A673 (cell line): ENCODE measurements at regions not wholly inside any gene's neighbourhood (a gene's known extent, or its start where the extent isn't known, plus 50 kb on each side); places are given as distances from the start of the nearest gene placed in this dataset.

ENCODE experiments used
- BruUV-seq: library from RNA; stranded (reverse); fragments of 400-500 nt; replicated peaks from 2 replicates; lab custom pipeline; 2021; lab: Mats Ljungman, UMichigan
- CTCF ChIA-PET: fragments of 300-600 bp; sonication (Branson Sonifier 250); formaldehyde crosslinking; loops from one replicate; lab custom pipeline; 2022; ENCODE audit warnings: antibody characterized with exemption; lab: Charles Lee
- POLR2A ChIA-PET: fragments of 300-600 bp; sonication (Branson Sonifier 250); formaldehyde crosslinking; loops from one replicate; lab custom pipeline; 2022; ENCODE audit warnings: antibody characterized with exemption; ENCODE audit not compliant: low non-redundant PET; lab: Charles Lee
- DNase-seq: peaks from one replicate; pipeline ENCODE4 v3.0.0-alpha.2; 2015; ENCODE audit warnings: low spot score
- H3K27ac ChIP-seq: fragments of 200-600 bp; sonication (generic); 2 replicates; pipeline ENCODE4 v1.5.1; 2016; ENCODE audit warnings: mixed run types, low read depth, mild to moderate bottlenecking, mixed read lengths, antibody characterized with exemption, low read length; ENCODE audit not compliant: poor library complexity, severe bottlenecking
- H3K27me3 ChIP-seq: fragments of 200-600 bp; sonication (generic); replicated peaks from 2 replicates; pipeline ENCODE4 v1.6.1; 2017; ENCODE audit warnings: mixed run types, low read depth, mild to moderate bottlenecking, mixed read lengths, antibody characterized with exemption, low read length; ENCODE audit not compliant: insufficient read depth, poor library complexity
- H3K36me3 ChIP-seq: fragments of 200-600 bp; sonication (generic); 2 replicates; pipeline ENCODE4 v1.6.1; 2016; ENCODE audit warnings: mixed run types, mild to moderate bottlenecking, mixed read lengths, antibody characterized with exemption, low read length; ENCODE audit not compliant: insufficient read depth, poor library complexity, severe bottlenecking
- H3K4me1 ChIP-seq: fragments of 200-600 bp; sonication (generic); 2 replicates; pipeline ENCODE4 v1.6.1; 2017; ENCODE audit warnings: mixed run types, mild to moderate bottlenecking, mixed read lengths, antibody characterized with exemption, low read length; ENCODE audit not compliant: insufficient read depth, poor library complexity, severe bottlenecking
- H3K4me3 ChIP-seq: fragments of 200-600 bp; sonication (generic); 2 replicates; pipeline ENCODE4 v1.5.1; 2016; ENCODE audit warnings: low read depth, mixed run types, mild to moderate bottlenecking, mixed read lengths, low read length; ENCODE audit not compliant: poor library complexity, severe bottlenecking
- H3K9me3 ChIP-seq: fragments of 200-600 bp; sonication (generic); 2 replicates; pipeline ENCODE4 v1.6.1; 2016; ENCODE audit warnings: mixed run types, low read depth, mild to moderate bottlenecking, mixed read lengths, antibody characterized with exemption, low read length; ENCODE audit not compliant: poor library complexity, severe bottlenecking
- EZH2 ChIP-seq: fragments of 200-600 bp; sonication (generic); IDR thresholded peaks from 2 replicates; pipeline ENCODE4 v1.6.1; 2017; ENCODE audit warnings: borderline replicate concordance, low read depth, mild to moderate bottlenecking, mixed read lengths, antibody characterized with exemption, low read length; ENCODE audit not compliant: poor library complexity, severe bottlenecking
- intact Hi-C: fragments of 100-400 bp; cut with micrococcal nuclease; formaldehyde crosslinking; loops from one replicate; pipeline ENCODE4 v1.10.0; 2022; ENCODE audit not compliant: unreplicated experiment
- TF ChIP-seq, protein P1 (sequence below): fragments of 300-800, 200-600 bp; sonication (generic); conservative IDR thresholded peaks from 2 replicates; pipeline ENCODE4 v1.5.1; 2017; ENCODE audit warnings: low read depth, mild to moderate bottlenecking, antibody characterized with exemption, low read length, moderate library complexity, mixed read lengths

DNA sequence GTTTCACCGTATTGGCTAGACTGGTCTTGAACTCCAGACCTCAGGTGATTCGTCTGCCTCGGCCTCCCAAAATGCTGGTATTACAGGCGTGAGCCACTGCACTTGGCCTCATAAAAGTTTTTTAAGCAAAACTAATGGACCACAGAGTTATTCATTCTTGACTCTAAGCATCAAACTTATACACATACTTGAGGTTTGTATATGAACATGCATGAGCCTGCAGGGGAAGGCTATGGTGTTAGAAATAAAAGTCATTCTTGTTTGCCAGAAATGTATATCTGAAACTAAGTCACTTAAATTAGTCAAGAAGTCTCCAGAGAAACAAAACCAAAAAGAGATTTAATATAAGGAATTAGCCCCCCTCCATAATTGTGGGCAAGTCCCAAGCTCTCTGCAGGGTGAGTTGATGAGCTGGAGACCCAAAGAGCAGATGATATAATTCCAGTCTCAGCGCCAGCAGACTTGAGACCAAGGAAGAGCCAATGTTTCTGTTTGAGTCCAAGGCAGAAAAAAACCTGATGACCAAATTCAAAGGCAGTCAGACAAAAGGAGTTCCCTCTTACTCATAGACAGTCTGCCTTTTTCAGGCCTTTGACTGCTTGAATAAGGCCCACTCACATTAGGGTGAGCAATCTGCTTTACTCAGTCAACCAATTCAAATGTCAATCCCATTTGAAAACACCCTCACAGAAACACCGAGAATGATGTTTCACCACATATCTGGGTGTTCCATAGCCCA, 69.0 kb upstream of the DSG1 start:
- H3K36me3 ChIP-seq = no peaks in the 10 kb centered on the region
- CTCF ChIA-PET = no interaction called here
- BruUV-seq = no TSS peak
- no peaks in the 10 kb centered on the region for H3K27me3 ChIP-seq
- H3K4me3 ChIP-seq = no peak overlapping the region
- POLR2A ChIA-PET = no interaction called here
- no peak for TF ChIP-seq EZH2
- TF ChIP-seq, protein P1, sequence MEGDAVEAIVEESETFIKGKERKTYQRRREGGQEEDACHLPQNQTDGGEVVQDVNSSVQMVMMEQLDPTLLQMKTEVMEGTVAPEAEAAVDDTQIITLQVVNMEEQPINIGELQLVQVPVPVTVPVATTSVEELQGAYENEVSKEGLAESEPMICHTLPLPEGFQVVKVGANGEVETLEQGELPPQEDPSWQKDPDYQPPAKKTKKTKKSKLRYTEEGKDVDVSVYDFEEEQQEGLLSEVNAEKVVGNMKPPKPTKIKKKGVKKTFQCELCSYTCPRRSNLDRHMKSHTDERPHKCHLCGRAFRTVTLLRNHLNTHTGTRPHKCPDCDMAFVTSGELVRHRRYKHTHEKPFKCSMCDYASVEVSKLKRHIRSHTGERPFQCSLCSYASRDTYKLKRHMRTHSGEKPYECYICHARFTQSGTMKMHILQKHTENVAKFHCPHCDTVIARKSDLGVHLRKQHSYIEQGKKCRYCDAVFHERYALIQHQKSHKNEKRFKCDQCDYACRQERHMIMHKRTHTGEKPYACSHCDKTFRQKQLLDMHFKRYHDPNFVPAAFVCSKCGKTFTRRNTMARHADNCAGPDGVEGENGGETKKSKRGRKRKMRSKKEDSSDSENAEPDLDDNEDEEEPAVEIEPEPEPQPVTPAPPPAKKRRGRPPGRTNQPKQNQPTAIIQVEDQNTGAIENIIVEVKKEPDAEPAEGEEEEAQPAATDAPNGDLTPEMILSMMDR = no peak
- intact Hi-C loops = no loop called here
- no peaks in the 10 kb centered on the region for H3K4me1 ChIP-seq
- no peak overlapping the region for H3K27ac ChIP-seq
- no peaks in the 10 kb centered on the region for H3K9me3 ChIP-seq
- no peak for DNase-seq

DNA sequence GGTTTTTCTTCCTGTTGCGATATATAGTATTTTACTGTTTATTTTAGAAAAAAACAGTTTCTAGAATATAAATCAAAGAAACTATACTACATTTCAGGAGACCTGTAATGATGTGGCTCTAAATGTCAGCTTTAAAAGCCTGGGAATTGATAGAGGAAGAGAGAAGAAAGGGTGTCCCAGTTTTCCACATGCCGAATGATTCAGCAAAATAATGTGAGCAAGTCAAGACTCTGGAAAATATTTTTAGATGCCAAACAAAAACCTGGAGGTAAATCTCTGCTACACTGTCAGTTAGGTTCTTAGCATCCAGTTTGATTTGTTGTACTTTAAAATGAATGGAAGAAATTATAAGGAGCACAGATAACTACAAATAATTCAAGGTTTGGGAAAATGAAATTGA, 67.1 kb upstream of the DSG1 start:
- Histone ChIP-seq H3K27ac (no peak overlapping the region), H3K36me3 (no peaks in the 10 kb centered on the region), H3K27me3 (no peaks in the 10 kb centered on the region), H3K9me3 (no peaks in the 10 kb centered on the region), H3K4me1 (no peaks in the 10 kb centered on the region), H3K4me3 (no peak overlapping the region)
- DNase-seq = no peak
- intact Hi-C loops = no loop called here
- no peak for TF ChIP-seq EZH2
- TF ChIP-seq, protein P1 = no peak
- POLR2A ChIA-PET = no interaction called here
- no TSS peak for BruUV-seq
- CTCF ChIA-PET = no interaction called here

DNA sequence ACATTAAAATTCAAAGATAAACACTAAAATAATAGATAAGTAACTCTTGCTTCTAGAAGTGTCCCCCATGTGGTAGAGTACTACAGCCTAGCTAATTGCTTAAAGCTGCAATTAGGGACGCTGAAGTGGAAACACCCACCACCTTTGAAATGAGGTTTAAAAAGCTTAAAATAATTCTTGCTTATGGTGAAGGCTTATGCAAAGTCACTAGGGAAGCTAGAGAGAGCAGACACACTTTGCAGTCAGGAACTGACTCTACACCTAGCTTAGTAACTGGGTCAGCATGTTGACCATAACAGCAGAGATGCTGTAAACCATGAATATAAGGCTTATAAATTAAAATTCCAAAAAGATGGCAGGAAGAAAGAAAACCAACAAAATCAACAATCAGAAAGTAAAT, 65.4 kb upstream of the DSG1 start:
- CTCF ChIA-PET = no interaction called here
- intact Hi-C loops = no loop called here
- BruUV-seq = no TSS peak
- Histone ChIP-seq H3K9me3 (no peaks in the 10 kb centered on the region), H3K27ac (no peak overlapping the region), H3K27me3 (no peaks in the 10 kb centered on the region), H3K4me1 (no peaks in the 10 kb centered on the region), H3K4me3 (no peak overlapping the region), H3K36me3 (no peaks in the 10 kb centered on the region)
- TF ChIP-seq, protein P1 = no peak
- TF ChIP-seq EZH2 = no peak
- DNase-seq = no peak
- POLR2A ChIA-PET = no interaction called here
